GM10266 (cell line): ENCODE measurements at regions not wholly inside any gene's neighbourhood (a gene's known extent, or its start where the extent isn't known, plus 50 kb on each side); places are given as distances from the start of the nearest gene placed in this dataset.
"Not testable (repeated sequence)": the region's sequence is repeated elsewhere in the genome, so short reads cannot be mapped to it uniquely, and the experiment has no call there.

ENCODE experiments used
- DNase-seq: peaks from one replicate; pipeline ENCODE4 v3.0.0; 2012; ENCODE audit errors: extremely low spot score
- CTCF ChIP-seq: IDR thresholded peaks from 2 replicates; pipeline ENCODE4 v1.5.1; 2012; ENCODE audit warnings: mild to moderate bottlenecking, low read depth; ENCODE audit not compliant: control insufficient read depth, insufficient read depth; ENCODE audit errors: missing control alignments

DNA sequence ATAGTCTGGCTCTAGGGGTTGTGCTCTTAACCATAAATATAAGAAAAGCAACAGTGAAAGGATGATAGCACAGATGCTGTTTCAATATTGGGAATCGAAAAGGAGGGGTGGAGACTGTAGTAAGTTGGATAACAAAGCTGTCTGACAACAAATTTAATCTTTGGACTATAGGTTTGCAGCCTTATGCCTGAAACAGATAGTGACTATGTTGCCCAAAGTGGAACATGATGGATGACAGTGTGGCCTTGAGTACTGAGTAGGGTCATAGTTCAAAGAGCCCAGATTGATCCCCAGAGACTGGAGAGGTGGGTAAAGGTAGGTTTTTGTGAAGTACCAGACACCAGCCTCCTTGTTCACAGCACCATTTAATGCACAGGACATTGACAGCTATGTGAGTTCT lies 144.0 kb upstream of the PALMD start:
- no peak for TF ChIP-seq CTCF
- DNase-seq = no peak

GRCh38 chr1:99502400-99502799 lies 143.5 kb upstream of the PALMD start:
- TF ChIP-seq CTCF = no peak
- DNase-seq = no peak

DNA sequence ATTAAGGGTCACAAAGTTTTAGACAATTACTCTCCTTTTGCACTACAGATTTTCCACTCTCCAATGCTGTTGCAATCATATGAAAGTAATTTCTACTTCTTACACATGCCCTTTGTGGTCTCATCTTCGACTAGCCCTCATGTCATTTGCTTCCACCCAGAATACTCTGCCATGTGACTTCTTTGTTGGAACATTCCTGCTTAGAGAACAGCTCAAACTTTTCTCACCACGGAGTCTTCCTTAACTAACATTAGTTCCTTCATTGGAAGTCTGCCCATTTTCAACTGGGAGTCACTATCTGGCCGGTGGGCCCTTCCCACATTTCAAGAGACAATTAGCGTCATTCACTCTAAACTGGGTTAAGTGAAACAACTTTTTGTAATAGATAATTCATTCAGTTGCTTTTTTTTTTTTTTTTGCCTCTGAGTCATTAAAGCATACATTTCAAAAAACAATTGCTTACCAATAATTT lies 142.6 kb upstream of the PALMD start:
- DNase-seq = no peak
- no peak for TF ChIP-seq CTCF

- no peak for DNase-seq
- TF ChIP-seq CTCF = no peak
These were observed 141.6 kb upstream of the PALMD start for GRCh38 chr1:99504287-99504686.

DNA sequence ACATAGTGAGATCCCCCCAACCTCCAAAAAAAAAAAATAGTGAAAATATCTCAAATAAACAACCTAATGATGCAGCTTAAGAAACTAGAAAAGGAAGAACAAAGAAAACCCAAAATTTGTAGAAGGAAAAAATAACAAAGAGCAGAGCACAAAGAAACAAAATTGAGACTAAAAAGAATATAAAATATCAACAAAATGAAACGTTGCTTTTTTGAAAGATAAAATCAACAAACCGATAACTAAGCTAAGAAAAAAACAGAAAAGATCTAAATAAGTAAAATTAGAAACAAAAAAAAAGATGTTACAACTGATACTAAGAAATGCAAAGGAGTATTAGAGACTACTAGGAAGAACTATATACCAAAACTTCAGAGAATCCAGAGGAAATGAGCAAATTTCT lies 139.3 kb upstream of the PALMD start:
- TF ChIP-seq CTCF = no peak
- DNase-seq = no peak

DNA sequence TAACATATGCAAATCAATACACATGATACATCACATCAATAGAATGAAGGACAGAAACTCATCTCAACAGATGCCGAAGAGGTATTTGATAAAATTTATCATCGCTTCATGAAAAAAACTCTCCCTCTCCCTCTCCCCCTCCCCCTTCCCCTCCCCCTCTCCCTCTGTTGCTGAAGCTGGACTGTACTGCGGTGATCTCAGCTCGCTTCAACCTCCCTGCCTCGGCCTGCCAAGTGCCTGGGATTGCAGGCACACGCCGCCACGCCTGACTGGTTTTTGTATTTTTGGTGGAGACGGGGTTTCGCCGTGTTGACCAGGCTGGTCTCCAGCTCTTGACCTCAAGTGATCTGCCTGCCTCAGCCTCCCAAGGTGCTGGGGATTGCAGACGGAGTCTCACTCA lies 138.5 kb upstream of the PALMD start:
- not testable (repeated sequence) for DNase-seq

DNA sequence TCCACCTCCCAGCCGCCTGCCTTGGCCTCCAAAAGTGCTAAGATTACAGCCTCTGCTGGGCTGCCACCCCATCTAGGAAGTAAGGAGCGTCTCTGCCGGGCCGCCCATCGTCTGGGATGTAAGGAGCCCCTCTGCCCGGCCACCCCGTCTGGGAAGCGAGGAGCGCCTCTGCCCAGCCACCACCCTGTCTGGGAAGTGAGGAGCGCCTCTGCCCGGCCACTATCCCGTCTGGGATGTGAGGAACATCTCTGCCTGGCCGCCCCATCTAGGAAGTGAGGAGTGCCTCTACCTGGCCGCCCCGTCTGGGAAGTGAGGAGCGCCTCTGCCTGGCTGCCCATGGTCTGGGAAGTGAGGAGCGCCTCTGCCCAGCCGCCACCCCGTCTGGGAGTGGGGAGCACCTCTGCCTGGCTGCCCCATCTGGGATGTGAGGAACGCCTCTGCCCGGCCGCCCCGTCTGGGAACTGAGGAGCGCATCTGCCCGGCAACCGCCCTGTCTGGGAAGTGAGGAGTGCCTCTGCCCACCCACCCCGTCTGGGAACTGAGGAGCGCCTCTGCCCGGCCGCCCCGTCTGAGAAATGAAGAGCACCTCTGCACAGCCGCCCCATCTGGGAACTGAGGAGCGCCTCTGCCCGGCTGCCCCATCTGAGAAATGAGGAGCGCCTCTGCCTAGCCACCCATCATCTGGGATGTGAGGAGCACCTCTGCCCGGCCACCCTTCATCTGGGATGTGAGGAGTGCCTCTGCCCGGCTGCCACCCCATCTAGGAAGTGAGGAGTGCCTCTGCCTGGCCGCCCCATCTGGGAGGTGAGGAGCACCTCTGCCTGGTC lies 137.8 kb upstream of the PALMD start:
- TF ChIP-seq CTCF = no peak
- no peak for DNase-seq

DNA sequence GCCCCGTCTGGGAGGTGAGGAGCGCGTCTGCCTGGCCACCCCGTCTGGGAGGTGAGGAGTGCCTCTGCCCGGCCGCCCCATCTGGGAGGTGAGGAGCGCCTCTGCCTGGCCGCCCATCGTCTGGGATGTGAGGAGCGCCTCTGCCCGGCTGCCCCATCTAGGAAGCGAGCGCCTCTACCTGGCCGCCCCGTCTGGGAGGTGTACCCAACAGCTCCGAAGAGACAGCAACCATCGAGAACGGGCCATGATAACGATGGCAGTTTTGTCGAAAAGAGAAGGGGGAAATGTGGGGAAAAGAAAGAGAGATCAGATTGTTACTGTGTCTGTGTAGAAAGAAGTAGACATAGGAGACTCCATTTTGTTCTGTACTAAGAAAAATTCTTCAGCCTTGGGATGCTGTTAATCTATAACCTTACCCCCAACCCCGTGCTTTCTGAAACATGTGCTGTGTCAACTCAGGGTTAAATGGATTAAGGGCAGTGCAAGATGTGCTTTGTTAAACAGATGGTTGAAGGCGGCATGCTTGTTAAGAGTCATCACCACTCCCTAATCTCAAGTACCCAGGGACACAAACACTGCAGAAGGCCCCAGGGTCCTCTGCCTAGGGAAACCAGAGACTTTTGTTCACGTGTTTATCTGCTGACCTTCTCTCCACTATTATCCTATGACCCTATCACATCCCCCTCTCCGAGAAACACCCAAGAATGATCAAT lies 137.0 kb upstream of the PALMD start:
- DNase-seq = not testable (repeated sequence)

- not testable (repeated sequence) for DNase-seq
These were observed 130.9 kb upstream of the PALMD start for GRCh38 chr1:99514823-99515552.
